ENCODE measurements at regions not wholly inside any gene's neighbourhood (a gene's known extent, or its start where the extent isn't known, plus 50 kb on each side); places are given as distances from the start of the nearest gene placed in this dataset.

DNA sequence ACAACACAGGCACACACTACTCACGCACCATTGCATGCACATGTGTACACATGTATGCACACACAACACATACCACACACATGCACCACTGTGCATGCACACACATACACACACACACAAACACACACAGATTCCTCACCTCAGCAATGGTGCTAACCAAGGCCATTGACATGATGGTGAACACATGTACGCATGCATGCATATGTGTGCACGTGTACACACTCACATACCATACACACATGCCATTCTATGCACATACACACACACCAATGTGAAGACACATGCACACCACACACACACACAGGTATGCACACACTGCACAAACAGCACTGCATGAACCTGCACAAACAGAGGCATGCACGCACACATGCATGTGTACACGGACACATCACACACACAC is 976.0 kb downstream of the DCDC2C start:
- Histone ChIP-seq H3K4me1 (no peaks in the 10 kb centered on the region), H3K9me3 (peaks cover 6% of the 10 kb centered on the region; the same call in 1 of the 3 replicates), H3K27ac (no peak overlapping the region), H3K4me2 (no peak overlapping the region), H3K4me3 (no peak overlapping the region)
- ATAC-seq (no peak), DNase-seq (ENCODE audit: low read depth in 1 of 2, low spot score in 1 of 2) (no peak), FAIRE-seq (no peak)
- TF ChIP-seq POLR2AphosphoS2 (conservative IDR thresholded peaks at IDR 0.05; ENCODE audit: low read length) = no peak
- TF ChIP-seq EHMT2 (IDR thresholded peaks at IDR 0.05; ENCODE audit: low read depth) = no peak
- TF ChIP-seq FOXS1 (CRISPR knock-in tag; IDR thresholded peaks at IDR 0.05) = no peak
- TF ChIP-seq ESRRA (IDR thresholded peaks at IDR 0.05; ENCODE audit: borderline replicate concordance, low read length) = no peak
- TF ChIP-seq PHF8 (IDR thresholded peaks at IDR 0.05; ENCODE audit: borderline replicate concordance, low read depth) = no peak
- POLR2A ChIA-PET = no interaction called here
- 24% methylated on average over 5 of the region's 5 CpGs for WGBS (ENCODE audit: missing lambda C conversion rate)
- CTCF ChIA-PET = no interaction called here

DNA sequence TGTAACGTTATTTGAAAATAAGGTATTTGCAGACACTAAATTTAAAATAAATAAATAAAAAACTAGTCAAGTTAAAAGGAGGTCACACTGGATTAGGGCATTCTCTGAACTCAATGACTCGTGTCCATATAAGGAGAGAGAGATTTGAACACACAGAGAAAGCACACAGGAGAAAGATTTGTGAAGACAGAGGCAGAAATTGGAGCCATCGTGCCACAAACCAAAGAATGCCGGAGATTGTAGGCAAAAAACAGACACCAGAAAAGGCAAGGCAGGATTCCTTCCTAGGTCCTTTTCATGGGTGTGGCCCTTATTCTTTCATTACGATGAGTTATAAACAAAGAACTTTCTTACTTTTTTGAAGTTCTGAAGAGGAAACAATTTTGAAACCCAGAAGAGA is 981.5 kb downstream of the DCDC2C start:
- H3K9me3 ChIP-seq = no peaks in the 10 kb centered on the region
- H3K4me2 ChIP-seq = no peak overlapping the region
- no peak overlapping the region for H3K4me3 ChIP-seq
- no peak for TF ChIP-seq HOXA7 (CRISPR knock-in tag; IDR thresholded peaks at IDR 0.05)
- no peak for TF ChIP-seq KDM5A (IDR thresholded peaks at IDR 0.05)
- TF ChIP-seq CEBPB (IDR thresholded peaks at IDR 0.05) = no peak
- no peak for TF ChIP-seq FOSL2 (IDR thresholded peaks at IDR 0.05)
- TF ChIP-seq FOSL2 (CRISPR knock-in tag; IDR thresholded peaks at IDR 0.05) = no peak
- TF ChIP-seq MAZ (IDR thresholded peaks at IDR 0.05; ENCODE audit: borderline replicate concordance, low read depth, low read length) = no peak
- TF ChIP-seq TP53 (CRISPR knock-in tag; IDR thresholded peaks at IDR 0.05) = no peak
- no peak for TF ChIP-seq MYC (IDR thresholded peaks at IDR 0.05; ENCODE audit: borderline replicate concordance, low read length)
- TF ChIP-seq CBX8 (IDR thresholded peaks at IDR 0.05) = no peak
- no peak overlapping the region for H3K27ac ChIP-seq
- whole genome bisulfite sequencing (ENCODE audit: missing lambda C conversion rate) = 11% methylated on average over 5 of the region's 5 CpGs
- FAIRE-seq (no peak), DNase-seq (ENCODE audit: low read depth in 1 of 2, low spot score in 1 of 2) (no peak), ATAC-seq (no peak)
- no peaks in the 10 kb centered on the region for H3K4me1 ChIP-seq
- ChIA-PET POLR2A (no interaction called here), CTCF (no interaction called here)

GRCh38 chr2:4690913-4691312 is 987.5 kb downstream of the DCDC2C start:
- Histone ChIP-seq H3K4me1 (no peaks in the 10 kb centered on the region), H3K4me3 (no peak overlapping the region), H3K4me2 (no peak overlapping the region), H3K9me3 (0 out of 3 replicates have a peak, but pooled peaks cover 3% of the 10 kb centered on the region), H3K27ac (no peak overlapping the region)
- CTCF ChIA-PET = no interaction called here
- DNase-seq (ENCODE audit: low read depth in 1 of 2, low spot score in 1 of 2) (no peak), ATAC-seq (no peak), FAIRE-seq (no peak)
- 1% methylated on average over 2 of the region's 2 CpGs for WGBS (ENCODE audit: missing lambda C conversion rate)
- peak; percentile 48 for TF ChIP-seq MAFK (IDR thresholded peaks at IDR 0.05; ENCODE audit: partially characterized antibody)
- TF ChIP-seq EP300 (IDR thresholded peaks at IDR 0.05) = no peak
- POLR2A ChIA-PET = no interaction called here

DNA sequence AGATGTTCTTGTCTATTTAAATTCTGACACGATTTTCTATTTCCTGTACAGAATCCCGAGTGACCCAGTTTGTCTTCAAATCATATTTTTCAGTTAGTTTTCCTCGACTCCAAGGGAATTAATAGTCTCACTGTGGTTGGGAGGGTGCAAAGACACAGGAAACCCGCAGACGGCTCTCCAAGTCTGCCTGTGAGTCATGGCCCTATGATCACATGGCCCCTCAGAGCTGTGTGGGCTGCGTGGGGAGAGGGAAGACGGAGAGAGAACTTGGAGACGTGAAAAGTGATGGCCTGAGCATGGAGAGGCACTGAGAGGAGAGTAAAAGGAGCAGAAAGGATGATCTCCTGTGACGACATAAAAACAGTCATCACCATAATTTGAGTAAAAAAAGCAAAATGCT is 989.9 kb downstream of the DCDC2C start:
- no peak for TF ChIP-seq ZNF302 (CRISPR knock-in tag; IDR thresholded peaks at IDR 0.05)
- no peak for TF ChIP-seq ESRRA (IDR thresholded peaks at IDR 0.05; ENCODE audit: borderline replicate concordance, low read length)
- TF ChIP-seq, protein P1, sequence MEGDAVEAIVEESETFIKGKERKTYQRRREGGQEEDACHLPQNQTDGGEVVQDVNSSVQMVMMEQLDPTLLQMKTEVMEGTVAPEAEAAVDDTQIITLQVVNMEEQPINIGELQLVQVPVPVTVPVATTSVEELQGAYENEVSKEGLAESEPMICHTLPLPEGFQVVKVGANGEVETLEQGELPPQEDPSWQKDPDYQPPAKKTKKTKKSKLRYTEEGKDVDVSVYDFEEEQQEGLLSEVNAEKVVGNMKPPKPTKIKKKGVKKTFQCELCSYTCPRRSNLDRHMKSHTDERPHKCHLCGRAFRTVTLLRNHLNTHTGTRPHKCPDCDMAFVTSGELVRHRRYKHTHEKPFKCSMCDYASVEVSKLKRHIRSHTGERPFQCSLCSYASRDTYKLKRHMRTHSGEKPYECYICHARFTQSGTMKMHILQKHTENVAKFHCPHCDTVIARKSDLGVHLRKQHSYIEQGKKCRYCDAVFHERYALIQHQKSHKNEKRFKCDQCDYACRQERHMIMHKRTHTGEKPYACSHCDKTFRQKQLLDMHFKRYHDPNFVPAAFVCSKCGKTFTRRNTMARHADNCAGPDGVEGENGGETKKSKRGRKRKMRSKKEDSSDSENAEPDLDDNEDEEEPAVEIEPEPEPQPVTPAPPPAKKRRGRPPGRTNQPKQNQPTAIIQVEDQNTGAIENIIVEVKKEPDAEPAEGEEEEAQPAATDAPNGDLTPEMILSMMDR (IDR thresholded peaks at IDR 0.05) = no peak
- no peak for TF ChIP-seq EHMT2 (IDR thresholded peaks at IDR 0.05; ENCODE audit: low read depth)
- TF ChIP-seq, protein P2, sequence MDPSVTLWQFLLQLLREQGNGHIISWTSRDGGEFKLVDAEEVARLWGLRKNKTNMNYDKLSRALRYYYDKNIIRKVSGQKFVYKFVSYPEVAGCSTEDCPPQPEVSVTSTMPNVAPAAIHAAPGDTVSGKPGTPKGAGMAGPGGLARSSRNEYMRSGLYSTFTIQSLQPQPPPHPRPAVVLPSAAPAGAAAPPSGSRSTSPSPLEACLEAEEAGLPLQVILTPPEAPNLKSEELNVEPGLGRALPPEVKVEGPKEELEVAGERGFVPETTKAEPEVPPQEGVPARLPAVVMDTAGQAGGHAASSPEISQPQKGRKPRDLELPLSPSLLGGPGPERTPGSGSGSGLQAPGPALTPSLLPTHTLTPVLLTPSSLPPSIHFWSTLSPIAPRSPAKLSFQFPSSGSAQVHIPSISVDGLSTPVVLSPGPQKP (IDR thresholded peaks at IDR 0.05; ENCODE audit: low read depth, low read length) = no peak
- TF ChIP-seq SMC3 (IDR thresholded peaks at IDR 0.05) = no peak
- TF ChIP-seq BHLHE40 (IDR thresholded peaks at IDR 0.05; ENCODE audit: low read depth, low read length) = no peak
- no peak for TF ChIP-seq KDM5A (IDR thresholded peaks at IDR 0.05)
- TF ChIP-seq RARB (CRISPR knock-in tag; IDR thresholded peaks at IDR 0.05) = no peak
- Histone ChIP-seq H3K4me1 (no peaks in the 10 kb centered on the region), H3K27ac (no peak overlapping the region), H3K9me3 (peaks cover 3% of the 10 kb centered on the region; the same call in 1 of the 3 replicates), H3K4me2 (no peak overlapping the region), H3K4me3 (no peak overlapping the region)
- ChIA-PET POLR2A (no interaction called here), CTCF (no interaction called here)
- ATAC-seq (no peak), DNase-seq (ENCODE audit: low read depth in 1 of 2, low spot score in 1 of 2) (no peak), FAIRE-seq (no peak)
- 2% methylated on average over 9 of the region's 9 CpGs for WGBS (ENCODE audit: missing lambda C conversion rate)
